H1 (cell line): ENCODE measurements at regions not wholly inside any gene's neighbourhood (a gene's known extent, or its start where the extent isn't known, plus 50 kb on each side); places are given as distances from the start of the nearest gene placed in this dataset.

Experiments
- CTCF ChIA-PET: fragments of 300-600 bp; sonication (Branson Sonifier 250); formaldehyde crosslinking; loops from one replicate; lab custom pipeline; 2021; ENCODE audit not compliant: partially characterized antibody; lab: Charles Lee
- POLR2A ChIA-PET: fragments of 300-600 bp; sonication (Branson Sonifier 250); formaldehyde crosslinking; loops from one replicate; lab custom pipeline; 2021; ENCODE audit warnings: inconsistent platforms; ENCODE audit not compliant: partially characterized antibody; lab: Charles Lee
- DNase-seq, 2 experiments: peaks; one replicate each; pipeline versions ENCODE4 v3.0.0 to v3.0.0-alpha.2; 2010 to 2022; ENCODE audit warnings: low spot score in 2 of 2, low read depth in 1 of 2, mixed read lengths in 1 of 2
- FAIRE-seq: peaks from 2 replicates; lab custom pipeline; 2011; peaks lifted over from hg19 to GRCh38; lab: Jason Lieb, UNC
- H2AFZ ChIP-seq: 2 replicates; pipeline ENCODE4 v1.8.1; 2012; ENCODE audit warnings: low read length, inconsistent platforms
- H2AK5ac ChIP-seq: 2 replicates; pipeline ENCODE4 v1.6.1; 2013; ENCODE audit warnings: low read depth, low read length
- H2BK120ac ChIP-seq: replicated peaks from 2 replicates; pipeline ENCODE3; 2013; ENCODE audit warnings: low read depth, low read length, inconsistent platforms
- H2BK12ac ChIP-seq: 2 replicates; pipeline ENCODE4 v1.6.1; 2013; ENCODE audit warnings: low read depth, low read length
- H2BK15ac ChIP-seq: 2 replicates; pipeline ENCODE4 v1.6.1; 2013; ENCODE audit warnings: low read length
- H2BK20ac ChIP-seq: 2 replicates; pipeline ENCODE4 v1.6.1; 2013; ENCODE audit warnings: low read length
- H2BK5ac ChIP-seq: 2 replicates; pipeline ENCODE4 v1.6.1; 2013; ENCODE audit warnings: low read depth, low read length
- H3K14ac ChIP-seq: 2 replicates; pipeline ENCODE4 v1.6.1; 2013; ENCODE audit warnings: inconsistent platforms; ENCODE audit not compliant: insufficient read length
- H3K18ac ChIP-seq: 2 replicates; pipeline ENCODE4 v1.6.1; 2013; ENCODE audit warnings: low read length; ENCODE audit errors: extremely low read depth
- H3K23ac ChIP-seq: 2 replicates; pipeline ENCODE4 v1.6.1; 2013; ENCODE audit warnings: inconsistent platforms; ENCODE audit not compliant: insufficient read length
- H3K23me2 ChIP-seq: 2 replicates; pipeline ENCODE4 v1.6.1; 2013; ENCODE audit warnings: low read depth, low read length
- H3K27ac ChIP-seq: 2 replicates; pipeline ENCODE4 v1.6.1; 2011; ENCODE audit warnings: low read depth, low read length, inconsistent platforms
- H3K27me3 ChIP-seq, 4 experiments: replicated peaks in 1 of 4; 1 replicate in 1 of 4; 2 replicates in 3 of 4; pipeline versions ENCODE4 v1.6.1 to v1.8.1; 2011 to 2013; ENCODE audit warnings: low read length in 3 of 4, mild to moderate bottlenecking in 3 of 4, inconsistent platforms in 2 of 4, mixed read lengths in 2 of 4, moderate library complexity in 1 of 4; ENCODE audit not compliant: control insufficient read depth in 3 of 4, insufficient read depth in 3 of 4; ENCODE audit errors: extremely low read depth in 1 of 4
- H3K36me3 ChIP-seq, 4 experiments: 2 replicates each; pipeline versions ENCODE4 v1.6.1 to v1.8.1; 2011 to 2013; ENCODE audit warnings: mild to moderate bottlenecking in 4 of 4, low read length in 3 of 4, moderate library complexity in 2 of 4, control low read depth in 1 of 4, inconsistent platforms in 1 of 4; ENCODE audit not compliant: insufficient read depth in 4 of 4, control insufficient read depth in 2 of 4
- H3K4ac ChIP-seq: replicated peaks from 2 replicates; pipeline ENCODE3; 2013; ENCODE audit warnings: low read length, low read depth, mixed read lengths, inconsistent platforms; ENCODE audit not compliant: insufficient read length
- H3K4me1 ChIP-seq, 4 experiments: replicated peaks in 1 of 4; 1 replicate in 1 of 4; 2 replicates in 3 of 4; pipeline versions ENCODE4 v1.6.1 to v1.8.1; 2011 to 2013; ENCODE audit warnings: low read length in 3 of 4, inconsistent platforms in 2 of 4, mixed read lengths in 1 of 4; ENCODE audit not compliant: insufficient read depth in 4 of 4, control insufficient read depth in 3 of 4
- H3K4me2 ChIP-seq, 2 experiments: 2 replicates each; pipeline versions ENCODE4 v1.6.1 to v1.8.1; 2011 to 2013; ENCODE audit warnings: low read depth in 2 of 2, low read length in 2 of 2, control low read depth in 1 of 2, inconsistent platforms in 1 of 2, mild to moderate bottlenecking in 1 of 2; ENCODE audit not compliant: insufficient read depth in 1 of 2
- H3K4me3 ChIP-seq, 4 experiments: fragments of 200-600, 300-600 bp in 1 of 4; sonication (generic), shearing (Covaris generic), sonication (Bioruptor Twin) in 1 of 4; 2 replicates each; pipeline versions ENCODE4 v1.5.1 to v1.8.1; 2011 to 2016; ENCODE audit warnings: low read length in 4 of 4, low read depth in 3 of 4, control low read depth in 2 of 4, inconsistent platforms in 2 of 4, mild to moderate bottlenecking in 2 of 4, mixed read lengths in 1 of 4, moderate library complexity in 1 of 4; ENCODE audit not compliant: insufficient read depth in 2 of 4; ENCODE audit errors: extremely low read depth in 1 of 4
- H3K56ac ChIP-seq: replicated peaks from 2 replicates; pipeline ENCODE3; 2013; ENCODE audit warnings: low read depth, mild to moderate bottlenecking, mixed read lengths, low read length, inconsistent platforms; ENCODE audit not compliant: insufficient read length
- H3K79me1 ChIP-seq: 2 replicates; pipeline ENCODE4 v1.6.1; 2013; ENCODE audit warnings: low read depth, low read length, control low read depth
- H3K79me2 ChIP-seq, 2 experiments: 2 replicates each; pipeline versions ENCODE4 v1.6.1 to v1.8.1; 2012 to 2013; ENCODE audit warnings: low read length in 2 of 2, mild to moderate bottlenecking in 2 of 2, inconsistent platforms in 1 of 2; ENCODE audit not compliant: insufficient read depth in 2 of 2, control insufficient read depth in 1 of 2
- H3K9ac ChIP-seq, 4 experiments: replicated peaks in 1 of 4; 1 replicate in 1 of 4; 2 replicates in 3 of 4; pipeline versions ENCODE4 v1.6.1 to v1.8.1; 2011 to 2013; ENCODE audit warnings: low read depth in 3 of 4, low read length in 3 of 4, control low read depth in 2 of 4, mild to moderate bottlenecking in 2 of 4, moderate library complexity in 2 of 4, inconsistent platforms in 1 of 4; ENCODE audit errors: extremely low read depth in 1 of 4
- H3K9me3 ChIP-seq, 2 experiments: 2 replicates each; pipeline versions ENCODE4 v1.6.1 to v1.8.1; 2012 to 2013; ENCODE audit warnings: mild to moderate bottlenecking in 2 of 2, moderate library complexity in 2 of 2, control low read depth in 1 of 2, inconsistent platforms in 1 of 2, low read depth in 1 of 2, low read length in 1 of 2, mixed read lengths in 1 of 2; ENCODE audit not compliant: insufficient read depth in 2 of 2
- H4K20me1 ChIP-seq, 2 experiments: replicated peaks in 1 of 2; 2 replicates each; pipeline versions ENCODE3 to v1.8.1; 2011 to 2013; ENCODE audit warnings: inconsistent platforms in 2 of 2, low read length in 2 of 2, mild to moderate bottlenecking in 1 of 2; ENCODE audit not compliant: insufficient read depth in 2 of 2, control insufficient read depth in 1 of 2
- H4K5ac ChIP-seq: 2 replicates; pipeline ENCODE4 v1.6.1; 2013; ENCODE audit warnings: low read length, low read depth, mixed read lengths, inconsistent platforms; ENCODE audit not compliant: insufficient read length
- H4K8ac ChIP-seq: 2 replicates; pipeline ENCODE4 v1.8.0; 2013; ENCODE audit warnings: mild to moderate bottlenecking, moderate library complexity, low read length, inconsistent platforms; ENCODE audit not compliant: insufficient read depth; ENCODE audit errors: extremely low read depth
- H4K91ac ChIP-seq: replicated peaks from 2 replicates; pipeline ENCODE3; 2013; ENCODE audit warnings: low read length, mixed read lengths, inconsistent platforms; ENCODE audit not compliant: insufficient read length
- BCL11A ChIP-seq, 2 experiments: IDR thresholded peaks; one replicate each; pipeline ENCODE4 v1.6.1; 2011; ENCODE audit warnings: low read depth in 2 of 2, low read length in 2 of 2, mild to moderate bottlenecking in 2 of 2
- CTBP2 ChIP-seq: IDR thresholded peaks from 2 replicates; pipeline ENCODE4 v1.7.0; 2011; ENCODE audit warnings: borderline replicate concordance, mild to moderate bottlenecking, moderate library complexity, mixed read lengths, low read length; ENCODE audit not compliant: insufficient read depth, insufficient read length
- GABPA ChIP-seq: IDR thresholded peaks from 2 replicates; pipeline ENCODE4 v1.6.1; 2011; ENCODE audit warnings: mild to moderate bottlenecking, low read length, moderate library complexity, borderline replicate concordance; ENCODE audit not compliant: insufficient read depth
- TAF1 ChIP-seq: IDR thresholded peaks from 2 replicates; pipeline ENCODE4 v1.6.1; 2011; ENCODE audit warnings: mild to moderate bottlenecking, low read depth, low read length

GRCh38 chr3:191648787-191649186, 187.8 kb downstream of the PYDC2 start:
- FAIRE-seq (no peak), DNase-seq (no peak)
- Histone ChIP-seq H2BK5ac (no peak overlapping the region), H2BK20ac (no peak overlapping the region), H2BK15ac (no peak overlapping the region), H3K4me3 (no peak overlapping the region), H4K91ac (no peak overlapping the region), H4K5ac (no peak overlapping the region), H3K4ac (no peak overlapping the region), H3K36me3 (no peaks in the 10 kb centered on the region), H4K20me1 (no peaks in the 10 kb centered on the region), H3K4me2 (no peak overlapping the region), H2BK12ac (no peak overlapping the region), H3K23me2 (no peaks in the 10 kb centered on the region), H2AFZ (no peak overlapping the region), H3K4me1 (no peaks in the 10 kb centered on the region), H2BK120ac (no peak overlapping the region), H3K14ac (no peak overlapping the region), H3K27ac (no peak overlapping the region), H3K56ac (no peak overlapping the region), H3K9me3 (peaks cover 7 to 22% of the 10 kb centered on the region in 2 experiments), H2AK5ac (no peak overlapping the region), H3K9ac (no peak overlapping the region), H3K23ac (no peak overlapping the region), H3K79me2 (no peaks in the 10 kb centered on the region), H3K27me3 (no peaks in the 10 kb centered on the region), H4K8ac (no peak overlapping the region), H3K79me1 (no peaks in the 10 kb centered on the region), H3K18ac (no peak overlapping the region)
- CTCF ChIA-PET = no interaction called here
- POLR2A ChIA-PET = no interaction called here
- TF ChIP-seq BCL11A (IDR thresholded peaks at IDR 0.05; ENCODE audit: low read depth in 2 of 2, low read length in 2 of 2) (no peak), CTBP2 (no peak), TAF1 (no peak), GABPA (no peak)
